Heart left ventricle (tissue), 13 donors: ENCODE measurements at regions not wholly inside any gene's neighbourhood (a gene's known extent, or its start where the extent isn't known, plus 50 kb on each side); places are given as distances from the start of the nearest gene placed in this dataset.

Source experiments
- POLR2A ChIP-seq, 2 donors: fragments of 450-650 bp; IDR thresholded peaks; one replicate each; pipeline ENCODE4 v1.6.1; 2017; ENCODE audit warnings: antibody characterized with exemption in 2 of 2, mild to moderate bottlenecking in 2 of 2, moderate library complexity in 2 of 2
- TF ChIP-seq, protein P1 (sequence below), 12 donors: fragments of 200-600 bp; sonication (generic) in 4 of 12; IDR thresholded peaks; one replicate each; pipeline versions ENCODE4 v1.5.0 to v1.8.0; 2018 to 2022; ENCODE audit warnings: antibody characterized with exemption in 12 of 12, mild to moderate bottlenecking in 5 of 12
- donor health status: ischemic (EF 13 %, LVEDD 7.1; RV severe dilation, severe dysfunction).
- donor health status: DM: no; HTN: yes; CAD: no.
- donor health status: DM: no; HTN: no; CAD: no.
- donor health status: ischemic (EF 25% LVEDD 6.9; RV normal size, moderate dysfunction).
- donor health status: ischemic (EF 25% LVEDD 5.7; RV mildly dilated, moderate dysfunction).
- donor health status: ischemic (EF 35%, LVEDD 5.7; RV mildly dilated, moderate dysfunction).
- donor health status: nonischemic (EF 11% LVEDD 7.7; RV severe dilation, severe dysfunction).
- donor health status: DM: yes; HTN: yes; CAD: no.
- donor health status: PGD.
- donor health status: ischemic (EF 29% LVEDD 5.4; RV normal size, mild dysfunction).
- donor health status: nonischemic (EF 23%, LVEDD 6.1; RV moderate dilation, normal function).

DNA sequence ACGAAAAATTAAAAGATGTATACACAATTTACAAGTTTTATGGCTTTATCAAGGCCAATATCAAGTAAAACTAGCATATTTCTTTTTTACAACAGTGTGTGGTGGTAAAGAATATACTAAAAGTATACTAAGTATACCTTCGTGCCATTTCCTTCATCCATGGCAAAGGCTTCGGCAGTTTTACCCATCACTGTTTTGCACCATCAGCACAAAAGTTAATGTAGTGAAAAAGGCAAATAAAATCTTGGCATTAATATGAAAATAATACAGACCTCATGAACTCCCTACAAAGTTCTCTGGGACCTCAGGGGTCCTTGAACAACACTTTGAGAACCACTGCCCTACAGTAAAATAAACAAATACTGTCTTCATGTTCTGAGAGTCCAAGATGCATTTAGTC is 312.3 kb upstream of the NREP start:
- TF ChIP-seq, protein P1, sequence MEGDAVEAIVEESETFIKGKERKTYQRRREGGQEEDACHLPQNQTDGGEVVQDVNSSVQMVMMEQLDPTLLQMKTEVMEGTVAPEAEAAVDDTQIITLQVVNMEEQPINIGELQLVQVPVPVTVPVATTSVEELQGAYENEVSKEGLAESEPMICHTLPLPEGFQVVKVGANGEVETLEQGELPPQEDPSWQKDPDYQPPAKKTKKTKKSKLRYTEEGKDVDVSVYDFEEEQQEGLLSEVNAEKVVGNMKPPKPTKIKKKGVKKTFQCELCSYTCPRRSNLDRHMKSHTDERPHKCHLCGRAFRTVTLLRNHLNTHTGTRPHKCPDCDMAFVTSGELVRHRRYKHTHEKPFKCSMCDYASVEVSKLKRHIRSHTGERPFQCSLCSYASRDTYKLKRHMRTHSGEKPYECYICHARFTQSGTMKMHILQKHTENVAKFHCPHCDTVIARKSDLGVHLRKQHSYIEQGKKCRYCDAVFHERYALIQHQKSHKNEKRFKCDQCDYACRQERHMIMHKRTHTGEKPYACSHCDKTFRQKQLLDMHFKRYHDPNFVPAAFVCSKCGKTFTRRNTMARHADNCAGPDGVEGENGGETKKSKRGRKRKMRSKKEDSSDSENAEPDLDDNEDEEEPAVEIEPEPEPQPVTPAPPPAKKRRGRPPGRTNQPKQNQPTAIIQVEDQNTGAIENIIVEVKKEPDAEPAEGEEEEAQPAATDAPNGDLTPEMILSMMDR (IDR thresholded peaks at IDR 0.05): no peak
- TF ChIP-seq POLR2A (IDR thresholded peaks at IDR 0.05): no peak
